GM18505 (cell line): ENCODE measurements at regions not wholly inside any gene's neighbourhood (a gene's known extent, or its start where the extent isn't known, plus 50 kb on each side); places are given as distances from the start of the nearest gene placed in this dataset.

Experiments
- ATAC-seq: cut with Tn5 transposase; IDR thresholded peaks from one replicate; pipeline ENCODE4 v1.9.1; 2021; ENCODE audit not compliant: unreplicated experiment
- POLR2A ChIP-seq: IDR thresholded peaks from 4 replicates; pipeline ENCODE4 v1.6.1; 2011; ENCODE audit warnings: borderline replicate concordance; ENCODE audit not compliant: insufficient read depth, insufficient read length; ENCODE audit errors: extremely low read depth

DNA sequence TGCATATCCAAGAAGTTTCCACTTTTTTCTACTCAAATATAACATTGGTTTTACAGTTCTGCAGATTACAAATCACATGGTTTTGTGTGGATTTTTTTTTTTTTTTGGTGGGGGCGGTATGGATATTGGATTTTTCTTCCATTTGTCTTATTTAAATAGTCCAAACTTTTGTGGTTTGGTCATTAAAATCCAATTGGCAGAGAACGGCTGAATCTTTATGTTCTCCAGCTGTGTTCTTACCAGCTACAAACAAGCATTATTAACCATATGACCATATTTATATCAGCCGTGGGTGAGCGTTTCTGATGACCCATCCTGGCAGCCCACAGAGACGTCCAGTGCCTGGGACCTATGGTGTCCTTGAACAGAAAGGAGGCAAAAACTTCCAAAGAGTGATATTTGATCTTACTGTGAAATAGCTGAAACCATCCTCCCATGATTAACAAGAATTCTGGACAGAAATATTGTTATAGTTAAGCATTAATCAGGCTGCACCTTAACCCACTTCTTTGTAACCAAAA lies 200.4 kb downstream of the LYPLAL1 start:
- no peak for TF ChIP-seq POLR2A
- ATAC-seq = no peak

DNA sequence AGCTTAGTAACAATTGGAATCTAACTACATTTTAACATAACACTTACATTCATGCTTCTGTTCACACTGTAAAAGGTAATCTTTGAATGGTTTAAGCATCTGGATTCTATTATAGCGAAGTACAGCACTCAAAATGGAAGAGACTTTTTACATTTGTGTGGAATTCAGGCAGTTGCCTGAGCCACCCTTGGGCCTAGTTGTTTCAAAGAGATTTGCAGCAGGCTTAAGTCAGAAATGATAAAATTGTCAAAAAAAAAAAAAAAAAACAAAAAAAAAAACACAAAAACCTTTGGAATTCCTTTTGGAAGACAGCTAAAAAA lies 199.9 kb downstream of the LYPLAL1 start:
- TF ChIP-seq POLR2A = no peak
- no peak for ATAC-seq

DNA sequence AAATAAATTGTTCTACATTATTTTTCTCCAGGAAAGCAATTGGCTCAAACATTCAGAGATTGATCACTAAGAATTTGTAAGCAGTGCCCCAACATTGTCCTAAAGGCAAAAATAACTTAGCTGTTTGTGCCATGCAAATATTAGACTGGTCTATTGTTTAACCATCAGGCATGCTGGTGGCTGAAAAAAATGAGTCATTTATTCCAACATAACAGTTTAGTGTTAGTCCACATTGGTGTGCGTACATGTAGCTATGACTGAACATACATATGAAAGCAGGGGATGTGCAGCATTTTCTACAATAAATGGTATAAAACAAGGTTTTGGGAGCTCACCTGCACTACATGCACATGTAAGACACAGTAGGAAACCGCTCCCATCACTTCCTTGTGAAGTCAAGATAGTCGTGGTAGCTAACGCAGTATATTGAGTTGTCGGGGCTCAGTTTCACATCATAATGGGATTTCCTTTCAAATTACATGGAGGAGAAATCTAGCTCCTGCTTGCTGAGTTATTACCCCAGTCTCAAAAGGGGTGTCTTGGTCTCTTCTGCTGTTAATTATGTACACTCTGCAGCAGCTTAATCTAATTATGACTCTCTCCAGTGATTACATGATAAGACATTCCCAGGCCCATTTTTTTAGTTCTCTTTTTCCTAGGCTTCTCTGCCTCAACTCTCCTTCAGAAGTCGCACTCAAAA lies 199.4 kb downstream of the LYPLAL1 start:
- no peak for TF ChIP-seq POLR2A
- ATAC-seq = no peak

DNA sequence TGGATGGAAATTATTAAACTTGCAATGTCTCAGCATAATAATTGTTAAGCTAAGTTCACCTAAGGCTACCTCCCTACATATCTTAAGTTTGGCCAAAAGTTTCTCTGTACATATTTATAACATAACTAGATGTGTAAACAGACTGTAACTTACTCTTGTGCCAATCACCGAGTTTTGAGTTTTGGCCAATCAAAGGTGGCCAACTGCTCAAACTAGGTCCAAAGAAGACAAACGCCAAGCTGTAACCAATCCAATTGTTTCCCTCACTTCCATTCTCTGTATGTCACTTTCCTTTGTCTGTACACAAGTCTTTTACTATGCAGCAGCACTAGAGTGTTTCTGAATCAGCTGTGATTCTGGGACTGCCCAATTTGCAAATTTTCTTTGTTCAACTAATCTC lies 197.8 kb downstream of the LYPLAL1 start:
- no peak for ATAC-seq
- TF ChIP-seq POLR2A = no peak

DNA sequence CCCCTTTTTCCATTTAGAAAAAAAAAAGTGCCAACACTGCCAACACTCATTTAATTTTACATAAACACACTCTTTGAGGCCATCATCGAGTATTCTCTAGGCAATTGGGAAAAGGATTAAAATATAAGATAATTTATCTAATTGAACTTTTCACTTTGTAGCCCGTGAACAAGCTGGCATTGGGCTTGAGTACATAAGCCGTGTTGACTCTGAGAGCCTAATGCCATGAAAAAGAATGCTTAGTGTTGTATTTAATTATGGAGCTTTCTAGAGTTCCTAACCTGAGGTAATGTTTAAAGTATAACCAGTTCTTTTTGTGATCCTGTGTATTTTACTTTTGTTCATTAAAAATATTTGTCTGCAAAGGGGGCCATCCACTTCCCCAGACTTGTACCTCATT lies 193.8 kb downstream of the LYPLAL1 start:
- no peak for TF ChIP-seq POLR2A
- no peak for ATAC-seq

DNA sequence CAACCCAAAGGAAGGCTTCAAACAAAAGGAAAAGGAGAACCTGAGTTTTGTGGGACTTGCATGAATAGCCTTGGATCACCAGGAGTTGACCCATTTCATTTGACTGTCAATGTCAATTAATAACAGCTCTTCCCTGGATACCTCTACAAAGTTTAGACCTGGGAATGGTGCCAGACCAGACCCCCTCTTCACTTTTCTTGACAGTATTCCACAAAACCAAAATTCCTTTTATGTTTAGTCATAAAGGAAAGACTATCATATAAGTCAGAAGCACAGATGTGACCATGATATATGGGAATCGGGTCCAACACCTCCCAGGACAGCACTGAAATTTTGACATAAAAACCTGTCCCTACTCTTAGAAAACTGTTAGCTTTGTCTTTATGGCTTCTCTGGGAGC lies 191.8 kb downstream of the LYPLAL1 start:
- no peak for TF ChIP-seq POLR2A
- no peak for ATAC-seq

DNA sequence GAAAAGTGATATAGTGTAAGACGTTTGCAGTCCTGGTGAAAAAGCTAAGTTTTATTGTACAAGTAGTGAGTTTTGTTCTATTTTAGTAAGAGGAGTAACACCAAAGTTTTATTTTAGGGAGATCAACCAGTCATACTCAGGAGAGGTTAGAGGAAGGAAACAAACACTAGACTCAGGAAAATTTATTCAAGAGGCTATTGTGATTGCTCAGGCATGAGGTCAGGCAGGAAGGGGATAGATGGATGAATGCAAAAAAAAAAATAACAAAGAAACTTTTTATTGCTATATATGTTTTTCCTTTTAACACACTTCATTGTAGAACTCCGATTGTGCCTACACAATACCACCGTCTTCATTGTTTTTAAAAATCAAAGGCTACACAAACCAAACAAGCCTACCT lies 189.0 kb downstream of the LYPLAL1 start:
- TF ChIP-seq POLR2A = no peak
- ATAC-seq = no peak

DNA sequence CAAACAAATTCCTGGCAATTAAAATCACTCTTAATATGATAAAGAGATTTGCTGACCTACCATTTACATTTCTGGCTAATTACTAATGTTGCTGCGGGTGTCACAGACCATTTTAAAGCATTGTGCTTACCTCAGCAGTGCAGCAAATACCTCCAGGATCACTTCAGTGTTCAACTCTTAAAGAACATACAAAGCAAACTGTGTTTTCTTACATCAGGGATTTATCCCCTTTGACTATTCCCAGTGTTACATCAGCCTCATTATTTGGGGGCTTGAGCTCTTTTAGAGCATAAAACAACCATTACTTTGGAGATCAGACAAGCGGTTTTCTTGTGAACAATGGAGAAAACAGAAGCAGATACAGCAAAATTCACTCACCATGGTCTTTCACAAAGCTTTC lies 185.4 kb downstream of the LYPLAL1 start:
- no peak for TF ChIP-seq POLR2A
- ATAC-seq = no peak

DNA sequence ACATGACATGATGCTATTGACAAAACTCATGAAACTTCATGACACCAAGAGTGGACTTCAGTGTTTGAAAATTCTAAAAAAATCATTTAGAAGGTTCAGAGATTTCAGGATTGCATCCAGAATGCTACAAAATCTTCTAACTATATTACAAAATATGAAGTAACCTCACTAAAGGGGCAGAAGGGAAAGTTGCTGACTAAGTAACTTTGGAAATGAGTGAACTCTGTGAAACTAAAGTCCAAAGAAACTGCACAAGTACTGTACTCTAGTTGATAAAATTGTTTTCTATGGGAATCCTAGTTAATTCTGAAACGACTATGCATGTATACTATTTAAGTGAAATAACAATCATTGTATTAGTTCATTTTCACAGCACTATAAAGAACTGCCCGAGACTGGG lies 184.4 kb downstream of the LYPLAL1 start:
- ATAC-seq = no peak
- TF ChIP-seq POLR2A = no peak

DNA sequence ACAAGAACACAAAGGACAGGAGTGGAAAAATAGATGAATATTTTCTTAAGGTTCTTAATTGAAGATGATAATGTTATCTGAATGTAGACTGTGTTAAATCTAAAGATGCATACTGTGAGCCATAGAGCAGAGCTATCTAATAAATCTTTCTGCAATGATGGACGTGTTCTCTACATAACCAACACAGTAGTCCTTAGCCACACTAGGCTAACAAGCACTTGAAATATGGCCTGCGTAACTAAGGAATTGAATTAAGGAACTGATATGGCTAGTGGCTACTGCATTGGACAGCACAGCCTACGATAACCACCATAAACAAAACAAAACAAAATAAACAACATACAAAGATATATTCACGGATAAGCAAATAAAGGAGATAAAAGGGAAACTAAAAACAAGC lies 181.3 kb downstream of the LYPLAL1 start:
- no peak for TF ChIP-seq POLR2A
- ATAC-seq = no peak

DNA sequence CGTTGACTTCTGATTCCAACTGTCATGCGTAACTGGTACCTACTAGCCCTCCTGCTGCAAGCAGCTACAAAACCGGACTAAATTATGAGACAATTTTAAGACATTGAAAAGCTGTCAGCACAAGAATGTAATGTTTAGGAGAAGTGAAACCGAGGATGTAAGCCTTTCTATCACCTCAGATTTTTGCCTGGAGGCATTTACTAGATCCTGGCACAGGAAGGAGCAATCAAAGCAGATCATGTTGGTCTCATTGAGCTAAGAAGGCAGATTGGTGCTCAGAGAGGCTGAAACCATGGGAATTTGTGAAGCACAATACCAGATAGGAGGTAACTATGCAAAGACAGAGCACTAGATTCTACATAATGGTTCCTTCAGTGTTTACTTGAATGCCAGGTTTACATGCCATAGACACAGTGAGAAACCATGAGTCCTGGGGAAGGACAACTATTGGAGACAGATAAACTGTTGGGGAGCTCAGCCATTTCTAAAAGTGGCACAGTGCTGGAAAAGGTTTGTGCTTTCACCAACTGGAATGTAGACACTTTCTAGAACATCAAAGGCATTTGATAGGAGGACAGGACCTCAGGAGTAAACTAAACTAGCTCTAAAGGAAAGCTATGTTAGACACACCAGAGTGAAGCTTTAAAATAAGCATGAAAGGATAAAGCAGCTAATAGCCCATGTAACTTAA lies 179.4 kb downstream of the LYPLAL1 start:
- TF ChIP-seq POLR2A = no peak
- no peak for ATAC-seq

DNA sequence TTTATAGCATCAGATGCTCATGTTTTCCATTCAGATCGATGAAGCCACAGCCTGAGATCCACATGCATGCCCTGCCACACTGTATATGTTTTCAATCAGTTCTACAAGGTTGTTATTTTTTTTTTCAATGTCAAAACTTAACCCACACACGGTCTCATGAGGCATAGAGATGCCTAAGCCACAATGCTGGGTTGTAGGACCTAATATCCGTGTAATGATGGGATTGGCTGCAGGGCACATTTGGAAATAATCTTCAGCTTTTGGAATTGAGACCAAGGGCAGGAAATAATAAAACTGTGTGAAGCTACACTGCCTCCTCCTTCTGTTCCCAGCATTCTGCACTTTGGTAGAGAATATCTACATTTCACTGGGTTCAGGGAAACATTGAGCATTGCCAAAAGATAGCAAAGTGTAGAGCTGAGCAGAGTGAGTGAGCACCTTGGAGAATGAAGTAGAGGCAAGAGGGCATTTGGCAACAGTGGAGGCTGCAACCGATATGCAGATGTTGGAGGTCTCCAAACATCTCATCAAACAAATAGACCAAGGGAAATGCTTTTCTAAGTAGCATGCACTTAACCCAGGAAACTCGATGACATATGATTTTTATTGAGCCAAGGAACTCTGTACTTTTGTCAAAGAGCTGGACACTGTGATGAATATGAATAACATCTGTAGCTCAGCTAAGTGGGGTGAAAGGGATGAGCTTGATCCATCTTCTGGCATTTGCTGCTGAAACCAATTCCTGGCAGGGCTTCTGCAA lies 176.7 kb downstream of the LYPLAL1 start:
- no peak for TF ChIP-seq POLR2A
- ATAC-seq = no peak

DNA sequence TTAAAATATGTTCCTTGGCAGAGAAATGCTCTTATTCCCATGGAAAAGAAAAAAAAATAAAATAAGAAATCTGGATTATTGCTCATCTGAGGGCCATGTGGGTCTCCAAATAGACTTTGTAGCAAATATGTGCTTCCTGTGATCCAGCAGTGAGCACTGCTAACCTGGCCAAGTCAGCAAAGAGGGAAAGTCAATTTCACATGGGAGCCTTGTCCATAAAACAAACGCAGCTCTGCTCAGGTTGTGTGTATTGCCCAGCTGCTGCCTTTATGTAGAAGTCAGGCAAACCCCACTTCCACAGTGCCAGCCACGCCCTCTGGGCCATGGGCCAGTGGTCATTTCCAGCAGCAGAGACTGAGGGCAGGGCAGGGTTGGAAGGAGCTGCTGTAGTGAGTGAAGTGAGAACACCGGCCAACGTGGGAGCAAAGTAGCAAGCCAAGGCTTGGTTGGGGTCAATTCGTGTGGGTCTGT lies 174.3 kb downstream of the LYPLAL1 start:
- TF ChIP-seq POLR2A = no peak
- ATAC-seq = no peak
